Stimulated activated CD4-positive, alpha-beta T cell treated with anti-CD3 and anti-CD28 coated beads, Interleukin-12 subunit alpha, Interleukin-12 subunit beta, amount 100 ng/mL, for 24 hours (primary cell): ENCODE measurements at regions not wholly inside any gene's neighbourhood (a gene's known extent, or its start where the extent isn't known, plus 50 kb on each side); places are given as distances from the start of the nearest gene placed in this dataset.

ENCODE experiments used
- DNase-seq, 2 experiments: peaks; one replicate each; pipeline ENCODE4 v3.0.0-alpha.2; 2020; ENCODE audit warnings: low read depth in 2 of 2

DNA sequence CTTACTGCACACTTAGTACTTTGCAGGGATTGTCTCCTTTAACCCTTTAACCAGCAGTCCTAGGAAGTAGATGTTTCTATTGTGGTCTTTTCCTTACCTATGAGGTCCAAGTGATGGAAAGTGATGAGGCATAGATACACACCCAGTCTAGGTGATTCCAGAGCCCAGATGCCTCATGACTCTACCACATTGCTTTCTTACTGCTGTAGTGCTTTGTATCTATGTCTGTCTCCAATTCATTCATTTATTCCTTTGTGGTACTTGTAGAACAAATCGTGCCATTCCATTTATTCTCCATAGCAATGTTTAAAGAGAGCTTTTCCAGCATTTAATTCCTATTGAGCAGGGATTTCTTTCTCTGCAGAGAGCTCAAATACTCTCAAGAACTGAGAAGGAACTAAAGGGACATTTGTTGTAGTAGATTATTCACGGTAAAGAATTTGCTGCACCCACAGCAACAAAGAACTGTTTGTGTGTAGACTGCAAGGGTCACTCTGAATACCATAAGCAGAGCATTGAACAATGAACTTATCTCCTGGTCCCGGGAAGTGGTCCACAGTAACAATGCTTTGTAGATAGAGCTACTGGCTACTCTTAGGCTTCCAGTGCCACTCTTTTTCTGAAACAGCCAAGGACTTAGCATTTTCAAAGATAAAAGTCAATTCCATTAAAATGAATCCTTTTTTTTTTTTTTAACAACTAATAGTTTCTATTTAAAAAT, 337.0 kb downstream of the PTEN start:
- no peak for DNase-seq

DNA sequence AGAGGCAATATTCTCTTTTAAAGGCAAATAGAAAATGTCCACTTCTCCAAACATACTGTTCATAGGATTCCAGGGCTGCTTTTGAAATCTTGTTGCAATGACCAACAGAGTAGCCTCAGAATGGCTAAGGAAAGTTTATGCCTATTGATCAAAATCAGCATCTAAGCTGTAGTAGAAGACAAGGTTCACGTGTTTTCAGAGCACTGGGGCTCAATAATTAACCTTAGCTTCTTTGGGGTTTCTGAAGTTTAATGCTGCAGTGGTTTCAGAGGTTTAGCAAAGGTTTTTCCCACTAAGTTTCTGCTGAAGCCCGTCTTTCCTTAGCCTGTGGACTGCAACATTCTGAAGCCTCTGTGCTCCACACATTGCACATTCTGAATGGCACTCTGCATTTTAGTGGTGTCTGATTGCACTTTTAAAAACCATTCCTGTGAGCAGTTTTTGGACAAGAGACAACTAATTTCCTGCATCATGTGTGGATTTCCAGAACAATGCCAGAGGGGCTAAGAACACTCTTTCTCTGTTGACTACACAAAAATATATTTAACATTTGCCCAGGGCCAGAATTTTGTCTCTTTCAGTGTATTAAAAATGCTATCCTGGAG, 342.5 kb downstream of the PTEN start:
- DNase-seq = no peak

DNA sequence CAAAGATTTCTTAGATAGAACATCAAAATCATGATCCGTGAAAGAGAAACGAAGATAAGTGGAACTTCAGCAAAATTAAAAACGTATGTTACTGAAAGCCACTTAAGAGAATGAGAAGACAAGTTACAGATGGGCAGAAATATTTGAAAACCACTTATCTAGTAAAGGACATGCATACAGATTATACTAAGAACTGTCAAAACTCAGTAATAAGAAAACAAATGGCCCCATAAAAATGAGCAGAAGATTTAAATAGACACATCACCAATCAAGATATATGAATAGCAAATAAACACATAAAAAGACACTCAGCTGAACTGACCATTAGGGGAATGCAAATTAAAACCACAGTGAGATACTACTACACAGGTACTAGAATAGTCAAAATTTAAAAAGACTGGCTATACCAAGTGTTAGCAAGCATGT, 343.7 kb downstream of the PTEN start:
- DNase-seq = no peak

DNA sequence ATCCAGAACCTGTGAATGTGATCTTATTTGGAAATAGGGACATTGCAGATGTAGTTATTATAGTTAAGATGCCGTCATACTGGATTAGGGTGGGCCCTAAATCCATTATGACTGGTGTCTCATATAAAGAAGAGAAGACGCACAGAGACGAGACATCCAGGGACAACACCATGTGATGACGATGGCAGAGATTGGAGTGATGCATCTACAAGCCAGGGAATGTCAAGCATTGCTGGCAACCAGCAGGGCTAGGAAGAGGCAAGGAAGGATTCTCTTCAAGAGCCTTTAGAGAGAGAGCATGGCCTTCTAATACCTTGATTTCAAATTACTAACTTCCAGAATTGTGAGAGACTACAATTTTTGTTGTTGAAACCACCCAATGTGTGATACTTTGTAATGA, 345.8 kb downstream of the PTEN start:
- no peak for DNase-seq

DNA sequence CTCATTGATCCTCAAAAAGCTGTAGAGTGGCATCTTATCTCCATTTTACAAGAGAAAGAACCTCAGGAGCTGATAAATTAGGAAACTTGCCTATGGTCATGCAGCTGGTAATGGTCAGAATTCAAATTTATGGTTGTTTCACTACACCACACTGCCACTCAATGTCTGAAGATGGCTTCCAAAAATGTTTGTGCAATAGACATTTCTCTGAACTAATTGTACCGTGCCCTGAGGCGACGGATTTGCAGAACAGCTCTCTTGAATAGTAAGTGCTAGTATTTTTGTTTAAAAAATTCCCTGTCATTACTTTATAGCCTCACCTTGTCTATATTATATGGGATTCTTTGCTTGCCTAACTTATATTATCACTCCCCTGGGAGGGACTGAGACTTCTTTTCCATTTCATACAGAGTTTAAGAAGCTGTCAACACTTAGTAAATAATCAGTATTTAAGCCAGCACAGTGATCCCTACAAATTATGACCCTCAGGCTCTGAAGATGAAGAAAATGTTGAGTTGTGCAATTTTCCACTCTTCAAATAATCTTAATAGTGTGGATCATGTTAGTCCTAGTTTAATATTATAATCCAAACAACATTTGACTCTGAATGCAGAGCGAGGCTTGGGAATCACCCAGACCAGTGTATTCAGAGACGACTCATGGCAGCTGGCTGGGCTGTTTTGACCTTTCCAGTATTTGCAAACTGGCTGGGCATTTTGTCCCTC, 346.6 kb downstream of the PTEN start:
- no peak for DNase-seq

DNA sequence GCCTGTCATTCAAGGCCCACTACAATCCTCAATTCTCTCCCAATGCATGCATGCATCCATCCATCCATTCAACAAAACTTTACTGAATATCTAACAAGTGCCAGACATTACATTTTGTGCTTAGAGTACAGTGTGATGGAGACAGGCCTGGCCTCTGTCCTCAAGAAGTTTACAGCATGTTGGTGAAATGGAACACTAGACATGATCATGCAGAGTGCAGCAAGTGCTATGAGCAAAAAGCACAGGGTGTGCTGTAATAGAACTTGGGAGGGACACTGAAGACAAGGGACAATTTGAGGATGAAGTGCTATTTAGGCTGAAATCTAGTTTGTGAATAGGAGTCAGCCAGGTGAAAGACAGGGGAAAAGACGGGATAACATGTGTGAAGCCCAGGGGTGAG, 347.8 kb downstream of the PTEN start:
- no peak for DNase-seq

DNA sequence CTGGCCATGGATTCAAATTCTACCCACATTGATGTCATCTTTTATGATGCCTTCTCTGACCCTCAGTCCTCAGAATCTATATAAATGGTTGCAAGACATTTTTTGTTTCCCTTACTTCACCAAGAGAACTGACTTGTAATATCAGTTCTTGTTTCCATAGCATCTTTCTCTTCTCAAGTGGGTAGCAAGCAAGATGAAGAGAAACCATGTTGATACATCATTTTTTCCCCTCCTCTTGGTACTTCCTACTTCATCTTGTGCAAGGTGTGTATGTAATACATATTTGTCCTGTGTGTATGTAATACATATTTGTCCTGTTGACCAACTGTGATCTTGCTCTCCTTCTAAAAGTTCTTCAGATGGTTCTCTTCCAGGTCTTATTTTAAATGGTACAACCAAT, 348.6 kb downstream of the PTEN start:
- no peak for DNase-seq

DNA sequence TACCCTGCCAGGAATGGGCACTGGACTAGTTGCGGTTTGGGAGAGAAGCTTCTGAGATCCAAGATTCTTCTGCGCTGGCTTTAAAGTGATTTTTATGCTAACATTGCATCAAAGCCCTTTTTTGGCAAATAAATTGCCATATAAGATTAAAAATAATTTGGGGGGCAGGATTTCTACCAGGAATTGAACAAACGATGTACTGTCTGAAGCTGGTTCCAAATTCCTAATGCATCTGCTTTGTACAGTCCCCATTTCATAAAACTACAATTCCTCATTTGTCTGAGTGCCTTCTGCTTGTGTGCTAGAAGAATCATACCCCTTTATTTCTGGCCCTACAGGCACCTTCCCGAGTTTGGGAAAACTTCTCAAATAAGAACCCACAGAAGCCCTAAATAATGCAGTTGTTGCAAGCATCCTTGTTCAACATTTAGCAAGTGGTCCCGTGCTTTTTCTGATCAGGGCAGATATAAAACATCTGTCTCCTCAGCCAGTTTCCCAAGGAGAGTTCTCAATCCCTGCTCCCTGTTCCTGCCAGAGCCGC, 349.7 kb downstream of the PTEN start:
- no peak for DNase-seq

DNA sequence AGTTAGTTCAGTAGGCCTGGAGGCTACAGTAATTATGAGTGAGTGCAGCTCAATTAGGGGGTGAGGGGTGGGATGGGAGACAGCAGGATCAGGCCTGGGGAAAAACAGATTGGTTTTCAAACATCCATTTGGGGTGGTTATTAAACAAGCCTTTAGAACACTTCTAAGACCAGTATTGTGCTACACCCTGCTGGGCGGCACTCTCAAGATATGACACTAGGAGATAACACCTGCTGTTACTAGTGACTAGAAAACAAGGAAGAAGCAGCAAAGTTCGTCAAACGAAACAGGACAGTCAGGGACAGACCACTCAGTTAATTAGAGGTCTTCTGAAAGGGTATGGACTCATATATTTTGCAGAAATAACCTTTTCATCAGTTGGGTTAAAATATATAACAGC, 353.6 kb downstream of the PTEN start:
- no peak for DNase-seq

DNA sequence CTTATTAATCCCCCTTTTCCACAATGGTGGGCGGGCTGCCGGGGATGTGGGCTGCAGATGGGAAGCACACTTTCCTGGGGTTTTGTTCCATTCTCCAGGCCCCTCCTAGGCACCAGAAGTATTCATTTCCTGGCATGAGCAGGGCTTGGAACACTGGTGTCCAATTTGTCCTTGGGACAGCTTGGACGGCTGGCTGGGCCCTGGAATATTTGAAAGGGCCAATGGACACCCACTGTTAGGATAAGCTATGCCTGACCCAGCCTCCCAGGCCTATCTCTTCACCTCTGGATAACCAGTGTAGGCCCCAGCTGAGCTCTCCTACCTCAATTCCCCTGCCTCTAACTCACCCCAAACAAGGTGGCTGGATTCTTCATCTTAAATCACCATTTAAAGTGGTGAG, 354.9 kb downstream of the PTEN start:
- no peak for DNase-seq

DNA sequence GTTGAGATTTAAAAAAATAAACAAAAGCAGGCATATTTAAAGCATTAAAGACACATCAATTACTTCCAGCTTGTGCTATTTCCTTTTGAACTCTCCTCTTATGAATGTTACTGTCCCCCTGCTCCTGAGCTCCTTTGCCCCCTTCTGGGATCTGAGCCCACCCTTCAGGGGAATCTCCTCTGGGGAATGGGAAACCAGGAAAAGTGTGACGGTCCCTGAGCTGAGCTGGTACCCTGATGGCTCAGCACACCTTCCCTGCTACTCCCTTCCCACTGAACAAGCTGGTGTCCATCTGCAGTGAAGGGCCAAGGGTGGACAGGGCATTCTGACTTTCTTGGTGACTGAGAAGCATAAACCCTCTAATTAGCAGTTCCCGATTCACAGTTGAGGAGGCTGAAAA, 356.3 kb downstream of the PTEN start:
- no peak for DNase-seq

DNA sequence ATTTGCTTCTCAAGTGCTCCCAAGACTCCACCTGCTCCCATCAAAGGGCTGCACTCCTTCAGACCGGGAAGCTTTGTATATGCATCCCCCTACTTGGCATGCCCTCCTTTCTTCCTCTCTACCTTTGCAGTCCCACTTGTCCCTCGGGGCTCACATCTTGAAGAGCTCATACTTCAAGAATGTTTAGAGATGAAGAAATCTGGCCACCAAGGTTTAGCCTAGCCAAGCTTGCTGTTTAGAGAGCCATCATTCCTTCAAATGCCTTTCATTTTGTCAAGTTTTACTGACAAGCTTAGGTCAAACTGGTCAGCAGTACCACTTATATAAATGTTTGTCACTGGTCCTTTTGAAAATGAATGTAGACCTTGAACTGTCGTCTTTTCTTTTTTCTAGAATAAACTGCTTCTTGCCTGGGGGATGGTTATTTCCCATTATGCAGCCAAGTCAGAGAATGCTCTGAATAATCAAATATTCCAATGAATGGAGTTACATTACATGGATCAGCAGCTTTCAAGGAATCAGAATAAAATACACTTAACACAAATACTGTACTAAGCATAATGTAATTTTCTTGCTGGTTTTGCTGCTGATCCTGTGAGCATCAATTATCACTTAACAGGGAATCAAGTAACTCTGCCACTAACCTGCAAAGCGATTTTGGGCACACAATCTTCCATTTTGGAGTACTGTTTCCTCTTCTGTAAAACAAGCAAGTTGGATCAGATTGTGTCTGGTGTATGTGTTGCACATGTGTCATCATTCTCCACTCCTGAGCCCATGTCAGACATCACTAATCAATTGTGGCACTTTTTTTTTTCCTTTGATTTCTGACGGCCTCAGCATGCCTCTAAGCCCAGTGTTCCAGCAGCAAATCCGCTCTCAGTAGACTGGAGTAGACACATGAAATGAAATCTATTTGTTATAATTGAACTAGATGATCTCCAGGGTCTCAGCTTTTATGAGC, 357.9 kb downstream of the PTEN start:
- no peak for DNase-seq

DNA sequence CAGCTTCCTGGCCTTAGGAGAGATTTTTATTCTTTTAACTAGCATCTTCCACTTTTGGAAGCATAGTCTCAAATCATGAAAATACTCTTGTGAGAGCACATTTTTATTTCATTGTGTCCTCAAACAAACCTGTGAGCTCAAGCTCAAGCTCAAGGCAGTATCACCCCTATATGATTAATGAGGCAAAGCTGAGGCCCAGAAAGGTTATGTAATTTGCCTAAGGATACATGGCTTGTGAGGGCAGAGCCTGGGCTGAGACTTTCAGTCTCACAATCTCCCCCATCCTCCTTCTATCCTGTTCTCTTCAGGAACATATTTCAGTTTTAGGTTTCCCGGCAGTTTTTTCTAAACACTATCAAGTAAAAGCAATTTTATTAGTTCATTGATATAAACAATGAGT, 359.5 kb downstream of the PTEN start:
- no peak for DNase-seq
